GM21447 (cell line): ENCODE measurements at regions not wholly inside any gene's neighbourhood (a gene's known extent, or its start where the extent isn't known, plus 50 kb on each side); places are given as distances from the start of the nearest gene placed in this dataset.
"Not testable (repeated sequence)": the region's sequence is repeated elsewhere in the genome, so short reads cannot be mapped to it uniquely, and the experiment has no call there.

Experiments
- ATAC-seq: cut with Tn5 transposase; IDR thresholded peaks from one replicate; pipeline ENCODE4 v1.9.1; 2021; ENCODE audit not compliant: unreplicated experiment

GRCh38 chr1:4132352-4133296 lies 232.6 kb upstream of the C1orf174 start:
- no peak for ATAC-seq

DNA sequence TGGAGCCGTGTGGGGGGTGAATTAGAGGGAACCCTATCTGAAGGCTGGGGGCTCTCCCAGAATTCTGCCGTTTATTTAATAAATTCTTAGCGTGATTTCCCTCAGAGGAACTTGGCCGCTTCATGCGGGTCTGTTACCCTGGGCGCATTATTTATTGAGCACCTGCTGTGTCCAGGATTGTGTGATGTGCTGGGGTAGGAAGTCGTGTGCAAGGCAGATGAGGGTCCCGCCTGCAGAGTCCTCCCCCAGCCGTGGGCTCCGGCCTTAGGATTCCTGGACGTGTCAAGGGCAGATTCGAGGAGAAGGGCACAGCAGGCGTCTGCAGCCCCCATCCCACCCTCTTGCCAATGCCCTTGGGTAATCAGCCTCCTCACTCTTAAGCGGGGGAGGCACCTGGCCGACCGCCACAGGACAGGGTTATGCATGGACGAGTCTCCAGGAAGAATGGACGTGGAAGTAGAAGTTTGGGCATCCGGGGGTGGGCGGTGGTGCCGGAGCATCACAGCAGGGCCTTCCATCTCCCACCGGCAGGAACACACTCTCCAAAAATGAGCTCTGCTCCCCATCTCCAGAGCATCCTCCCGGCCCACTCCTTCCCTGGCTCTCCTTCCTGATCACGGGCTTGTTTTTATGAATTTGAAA lies 233.3 kb upstream of the C1orf174 start:
- no peak for ATAC-seq

DNA sequence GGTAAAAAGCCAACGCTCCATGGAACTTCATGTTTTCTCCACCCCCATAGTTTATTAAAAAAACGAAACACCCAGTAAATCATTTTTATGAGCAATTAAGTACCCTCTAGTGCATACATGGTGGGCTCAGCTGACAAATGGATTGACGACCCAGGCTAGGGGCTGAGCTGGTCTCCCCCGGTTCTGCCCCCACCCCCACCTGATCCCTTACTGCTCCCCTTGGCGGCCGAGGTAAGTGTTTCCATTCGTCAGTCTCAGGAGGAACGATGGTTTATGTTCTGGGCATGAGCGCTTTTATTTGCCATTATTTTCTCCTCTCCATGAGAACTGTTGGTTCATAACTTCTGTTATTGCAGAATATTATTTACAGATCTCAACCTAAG lies 233.9 kb upstream of the C1orf174 start:
- no peak for ATAC-seq

- ATAC-seq = not testable (repeated sequence)
These were observed 235.8 kb upstream of the C1orf174 start for GRCh38 chr1:4135853-4136252.

- no peak for ATAC-seq
These were observed 237.7 kb upstream of the C1orf174 start for GRCh38 chr1:4137621-4138415.

- no peak for ATAC-seq
These were observed 239.6 kb upstream of the C1orf174 start for GRCh38 chr1:4139646-4140045.

- no peak for ATAC-seq
These were observed 240.2 kb upstream of the C1orf174 start for GRCh38 chr1:4140241-4140640.

DNA sequence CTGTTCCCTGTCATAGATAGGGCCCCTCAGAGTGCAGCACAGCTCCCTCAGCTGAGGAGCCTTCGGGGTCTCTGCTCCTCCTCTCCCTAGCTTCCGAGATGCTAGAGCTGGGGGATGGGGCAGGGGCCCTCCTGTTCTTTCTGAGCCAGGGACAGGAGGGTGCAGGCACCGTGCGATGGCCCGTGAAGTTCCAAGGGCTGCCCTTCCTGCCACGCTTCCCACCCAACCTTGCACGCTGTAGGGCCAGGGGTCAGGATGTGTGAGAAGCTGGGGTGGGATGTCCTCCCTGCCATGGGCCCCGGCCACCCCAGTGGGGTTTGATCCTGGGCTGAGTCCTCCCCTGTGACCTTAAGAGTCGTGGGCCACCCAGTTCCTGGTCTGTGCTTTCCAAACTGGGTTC lies 240.7 kb upstream of the C1orf174 start:
- ATAC-seq = no peak

- no peak for ATAC-seq
These were observed 244.4 kb upstream of the C1orf174 start for GRCh38 chr1:4144349-4144971.

GRCh38 chr1:4146101-4146500 lies 246.0 kb upstream of the C1orf174 start:
- no peak for ATAC-seq

GRCh38 chr1:4146614-4147013 lies 246.5 kb upstream of the C1orf174 start:
- ATAC-seq = no peak

DNA sequence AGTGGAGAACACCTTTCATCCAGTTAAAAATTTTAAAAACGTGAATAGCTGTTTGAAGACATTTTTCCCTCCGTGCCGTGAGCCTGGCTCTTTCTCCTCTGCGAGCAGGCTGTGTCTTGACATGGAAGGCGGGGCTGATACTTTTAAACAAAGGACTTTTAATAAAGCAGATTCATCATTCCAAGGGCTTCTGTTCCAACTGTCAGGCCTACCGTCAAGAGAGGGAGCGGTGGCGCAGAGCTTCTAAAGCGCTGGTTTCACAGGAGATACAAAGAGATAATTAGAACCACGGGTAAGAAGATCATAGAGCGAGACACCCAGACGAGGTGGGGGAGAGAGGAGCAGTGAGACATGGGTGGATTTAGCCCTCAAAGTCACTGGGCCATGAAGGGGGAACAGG lies 247.4 kb upstream of the C1orf174 start:
- ATAC-seq = no peak

DNA sequence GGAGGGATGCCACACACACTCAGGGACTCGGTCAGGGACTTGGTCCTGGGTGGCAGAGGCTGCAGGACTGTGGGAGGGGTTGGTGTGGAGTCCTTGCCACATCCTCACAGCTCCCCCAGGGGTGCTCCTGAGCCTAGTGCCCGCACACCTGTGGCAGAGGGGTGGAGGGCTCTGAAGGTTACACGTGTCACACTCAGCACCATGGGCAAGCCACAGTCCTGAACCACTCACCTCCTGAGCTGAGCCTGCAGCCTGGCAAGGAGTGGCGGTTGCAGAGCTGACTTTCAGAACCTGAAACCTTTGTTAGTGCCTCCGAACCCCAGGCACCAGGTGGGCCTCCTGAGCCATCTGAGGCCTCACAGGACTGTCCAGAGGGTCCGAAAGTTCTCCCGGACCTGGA lies 249.2 kb upstream of the C1orf174 start:
- no peak for ATAC-seq

DNA sequence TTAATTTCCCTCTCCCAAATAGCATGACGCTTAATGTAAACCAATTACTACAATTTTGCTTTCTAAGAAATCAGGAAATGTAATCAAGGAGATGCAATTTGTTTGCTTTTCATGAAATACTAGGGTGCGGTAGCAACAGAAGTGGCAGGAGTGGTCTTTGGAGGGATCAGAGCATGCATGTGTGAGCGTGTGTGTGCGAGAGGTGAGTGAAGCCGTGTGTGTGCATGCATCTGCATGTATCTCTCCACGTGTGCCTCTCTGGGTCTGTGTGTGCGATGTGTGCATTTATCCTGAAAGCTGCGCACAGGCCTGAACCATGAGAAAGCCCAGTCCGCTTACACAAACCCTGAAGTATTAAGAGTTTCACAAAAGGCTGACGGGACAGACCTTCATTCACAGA lies 249.8 kb upstream of the C1orf174 start:
- no peak for ATAC-seq

GRCh38 chr1:4150262-4150661 lies 250.2 kb upstream of the C1orf174 start:
- no peak for ATAC-seq

GRCh38 chr1:4152266-4152665 lies 252.2 kb upstream of the C1orf174 start:
- ATAC-seq = no peak

DNA sequence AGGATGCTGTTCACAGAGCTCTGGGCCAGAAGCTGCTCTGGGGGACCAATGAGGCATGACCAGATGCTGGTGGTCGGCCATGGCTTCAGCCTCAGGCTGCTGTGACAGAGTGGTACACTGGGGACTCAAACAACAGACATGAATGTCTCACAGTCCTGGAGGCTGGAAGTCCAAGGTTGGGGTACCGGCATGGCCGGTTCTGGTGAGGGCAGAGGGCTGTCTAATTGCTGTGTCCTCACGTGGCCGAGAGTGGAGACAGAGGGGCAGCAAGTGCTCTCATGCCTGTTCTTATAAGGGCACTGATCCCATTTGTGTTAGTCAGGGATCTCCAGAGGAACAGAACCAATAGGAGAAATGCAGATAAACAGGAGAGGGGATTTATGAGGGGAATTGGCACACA lies 253.5 kb upstream of the C1orf174 start:
- no peak for ATAC-seq

DNA sequence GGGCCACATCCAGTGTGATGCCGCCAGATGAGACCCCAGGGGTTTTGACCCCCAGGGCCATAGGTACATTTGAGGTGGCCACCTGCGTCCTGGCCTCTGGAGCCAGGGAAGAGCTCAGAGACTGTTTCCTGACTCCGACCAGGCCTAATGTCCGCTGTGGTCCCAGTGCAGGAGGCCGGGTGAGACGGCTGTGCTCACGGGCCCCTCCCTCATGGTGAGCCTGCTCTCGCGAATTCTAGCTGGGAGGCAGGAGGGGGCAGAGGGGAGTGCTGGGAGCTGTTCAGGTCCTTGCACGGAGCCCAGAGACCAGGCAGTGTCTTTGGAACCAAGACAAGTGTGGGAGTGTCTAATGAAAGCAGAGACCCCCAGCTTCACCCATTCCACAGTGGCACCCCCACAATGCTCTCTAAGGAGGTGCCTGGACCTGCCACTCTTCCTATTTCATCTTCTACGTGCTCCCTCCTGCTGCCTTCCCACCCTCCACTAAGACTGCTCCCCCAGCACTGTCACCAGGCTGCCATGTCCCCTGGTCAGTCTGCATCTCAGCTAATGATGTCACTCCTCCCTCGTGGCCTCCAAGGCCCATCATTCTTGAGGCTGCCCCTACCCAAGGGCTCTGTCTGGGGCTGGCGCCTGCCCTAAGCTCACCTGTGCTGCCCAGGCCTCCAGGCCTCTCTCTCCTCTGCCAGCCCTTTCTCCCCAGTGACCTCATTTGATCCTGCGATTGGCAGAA lies 256.3 kb upstream of the C1orf174 start:
- no peak for ATAC-seq

DNA sequence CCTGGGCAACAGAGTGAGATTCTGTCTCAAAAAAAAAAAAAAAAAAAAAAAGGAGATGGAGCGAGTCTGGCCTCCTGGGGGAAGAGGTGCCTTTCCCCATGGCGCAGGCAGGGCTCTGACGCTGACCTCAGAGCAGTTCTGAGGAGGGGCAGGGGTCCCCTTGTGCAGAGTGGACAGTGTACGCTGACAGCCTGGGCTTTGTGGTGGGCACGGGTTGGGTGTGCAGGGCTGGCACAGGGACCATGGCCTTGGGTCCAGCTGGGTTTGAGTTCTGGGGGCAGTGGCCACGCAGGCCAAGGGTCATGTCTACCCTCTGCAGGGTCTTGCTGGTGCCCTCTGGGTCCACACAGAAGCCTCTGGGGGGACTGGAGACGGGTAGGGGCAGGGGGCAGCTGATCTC lies 260.1 kb upstream of the C1orf174 start:
- ATAC-seq = no peak

GRCh38 chr1:4161366-4162006 lies 261.4 kb upstream of the C1orf174 start:
- ATAC-seq = no peak
